NCI-H2227 (cell line): ENCODE measurements at regions not wholly inside any gene's neighbourhood (a gene's known extent, or its start where the extent isn't known, plus 50 kb on each side); places are given as distances from the start of the nearest gene placed in this dataset.
"Not testable (repeated sequence)": the region's sequence is repeated elsewhere in the genome, so short reads cannot be mapped to it uniquely, and the experiment has no call there.

ENCODE experiments used
- DNase-seq: peaks from one replicate; lab custom pipeline; 2025; ENCODE audit not compliant: unreplicated experiment; lab: John Stamatoyannopoulos, UW

- not testable (repeated sequence) for DNase-seq
These were observed 454.3 kb upstream of the SLITRK6 start for GRCh38 chr13:86253497-86253896.

DNA sequence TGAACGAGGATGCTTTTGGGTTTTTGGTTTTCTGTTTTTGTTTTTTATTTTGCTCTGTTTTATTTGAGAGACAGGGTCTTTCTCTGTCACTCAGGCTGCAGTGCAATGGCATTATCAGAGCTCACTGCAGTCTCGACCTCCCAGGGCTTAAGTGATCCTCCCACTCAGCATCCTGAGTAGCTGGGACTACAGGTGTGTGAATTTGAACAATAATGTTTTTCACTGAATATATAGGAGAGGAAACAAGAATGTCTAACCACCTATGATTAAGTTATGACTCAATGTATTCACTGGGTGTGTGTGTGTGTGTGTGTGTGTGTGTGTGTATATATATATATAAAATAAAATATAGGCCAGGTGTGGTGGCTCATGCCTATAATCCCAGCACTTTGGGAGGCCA, 456.6 kb upstream of the SLITRK6 start:
- not testable (repeated sequence) for DNase-seq

GRCh38 chr13:86269511-86269910, 470.3 kb upstream of the SLITRK6 start:
- DNase-seq: no peak

- no peak for DNase-seq
These were observed 483.2 kb upstream of the SLITRK6 start for GRCh38 chr13:86282442-86282841.

DNA sequence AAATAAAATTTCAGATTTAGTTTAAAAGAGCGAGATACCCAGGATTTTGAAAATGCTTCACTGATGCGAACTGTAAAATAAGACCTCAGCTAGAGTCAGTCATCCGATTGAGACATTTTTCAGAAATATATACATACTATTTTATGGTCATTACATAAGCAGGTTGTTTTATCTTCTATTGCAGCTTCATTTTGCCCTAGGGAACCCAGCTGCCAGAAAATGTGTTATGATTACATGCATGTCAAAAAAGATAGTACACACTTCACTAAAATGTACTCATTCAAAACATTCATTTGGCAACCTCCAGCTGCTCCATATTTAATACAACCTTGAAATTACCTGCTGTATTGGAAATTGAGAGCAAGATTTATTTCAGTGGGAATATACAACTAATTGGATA, 483.8 kb upstream of the SLITRK6 start:
- no peak for DNase-seq

GRCh38 chr13:86298725-86299124, 499.5 kb upstream of the SLITRK6 start:
- no peak for DNase-seq

DNA sequence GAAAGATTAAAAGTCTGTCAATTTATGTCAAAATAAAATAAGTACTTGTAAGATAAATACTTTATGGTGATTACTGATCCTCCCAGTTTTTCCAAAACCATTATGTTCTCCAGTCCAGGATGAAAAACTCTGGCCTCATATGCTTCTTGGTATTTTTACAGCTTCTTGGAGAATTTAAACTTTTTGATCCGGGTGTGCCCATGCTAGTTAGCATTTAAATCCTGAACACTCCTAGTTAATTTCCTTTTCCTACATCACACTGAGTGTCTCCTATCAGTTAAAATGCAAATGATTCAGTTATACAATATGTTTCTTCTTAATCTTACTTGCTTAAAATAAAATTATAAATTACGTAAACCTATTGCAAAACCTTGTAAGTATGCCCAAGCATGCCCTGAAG, 499.9 kb upstream of the SLITRK6 start:
- DNase-seq: no peak

DNA sequence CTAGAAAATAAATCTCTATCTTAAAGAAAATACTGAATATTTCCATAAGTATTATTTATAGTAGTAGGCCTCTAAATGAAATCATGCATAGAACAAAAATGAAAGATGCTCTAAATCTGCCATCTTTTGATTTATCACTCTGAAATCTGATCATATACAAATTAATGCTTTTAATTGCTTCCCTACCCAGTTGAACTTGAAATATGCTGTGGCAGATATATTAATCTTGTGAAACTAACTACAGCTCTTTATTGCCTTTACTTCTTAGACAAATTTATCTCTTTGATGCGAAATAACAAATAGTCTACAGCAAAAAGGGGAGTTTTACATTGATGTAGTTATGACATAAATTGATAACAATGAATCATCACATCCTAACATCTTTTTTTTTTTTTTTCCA, 510.7 kb upstream of the SLITRK6 start:
- no peak for DNase-seq

GRCh38 chr13:86313421-86313820, 514.2 kb upstream of the SLITRK6 start:
- no peak for DNase-seq

DNA sequence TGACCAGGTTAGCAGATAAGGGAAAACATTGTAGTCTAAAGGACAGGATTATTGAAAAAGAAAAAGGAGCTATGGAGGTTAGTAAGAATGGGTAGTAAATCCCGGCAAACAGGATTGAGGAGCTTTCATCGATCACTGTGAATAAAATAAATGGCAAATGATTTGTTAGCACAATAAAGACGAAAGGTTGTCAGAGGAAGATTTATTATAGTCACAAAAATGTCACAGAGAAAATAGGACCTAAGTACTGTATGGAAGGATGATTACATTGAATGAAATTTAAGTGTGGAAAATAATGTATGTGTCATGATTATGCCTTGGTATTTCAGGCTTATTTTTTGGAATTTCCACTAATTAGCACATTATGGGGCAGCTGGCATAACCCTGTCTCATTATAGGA, 519.2 kb upstream of the SLITRK6 start:
- DNase-seq: no peak

DNA sequence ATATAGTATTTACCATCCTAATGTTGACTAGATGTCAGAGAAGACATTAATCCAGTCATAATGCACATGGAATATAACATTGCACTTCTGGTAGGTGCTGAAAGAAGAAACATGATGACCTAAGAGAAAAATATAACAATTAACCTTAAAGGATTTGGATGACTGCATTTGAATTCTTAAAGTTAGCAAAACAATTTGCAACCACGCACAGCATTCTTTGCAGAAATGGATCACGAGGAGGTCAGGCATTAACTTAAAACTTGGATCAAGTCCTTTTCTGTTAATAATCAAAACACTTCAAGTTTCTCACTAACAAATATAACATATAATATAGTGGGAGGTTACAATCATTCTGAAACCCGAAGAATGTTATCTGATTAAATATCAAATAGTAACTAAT, 525.0 kb upstream of the SLITRK6 start:
- DNase-seq: no peak

DNA sequence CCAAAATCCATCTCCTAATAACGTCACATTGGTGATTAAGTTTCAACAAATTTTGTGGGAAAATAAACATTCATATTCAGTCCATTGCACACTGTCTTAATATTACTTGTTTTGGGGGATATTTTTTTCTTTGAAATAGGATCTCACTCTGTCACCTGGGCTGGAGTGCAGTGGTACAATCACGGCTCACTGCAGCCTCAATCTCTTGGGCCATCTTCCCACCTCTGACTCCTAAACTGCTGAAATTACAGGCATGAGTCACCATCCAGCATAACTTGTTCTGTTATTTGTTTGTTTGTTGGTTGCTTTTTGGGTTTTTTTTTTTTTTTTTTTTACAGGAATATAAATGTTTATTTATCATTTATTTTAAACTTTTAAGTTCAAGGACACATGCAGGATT, 556.1 kb upstream of the SLITRK6 start:
- DNase-seq: no peak

GRCh38 chr13:86357106-86357505, 557.9 kb upstream of the SLITRK6 start:
- no peak for DNase-seq

- not testable (repeated sequence) for DNase-seq
These were observed 564.5 kb upstream of the SLITRK6 start for GRCh38 chr13:86363749-86364148.

DNA sequence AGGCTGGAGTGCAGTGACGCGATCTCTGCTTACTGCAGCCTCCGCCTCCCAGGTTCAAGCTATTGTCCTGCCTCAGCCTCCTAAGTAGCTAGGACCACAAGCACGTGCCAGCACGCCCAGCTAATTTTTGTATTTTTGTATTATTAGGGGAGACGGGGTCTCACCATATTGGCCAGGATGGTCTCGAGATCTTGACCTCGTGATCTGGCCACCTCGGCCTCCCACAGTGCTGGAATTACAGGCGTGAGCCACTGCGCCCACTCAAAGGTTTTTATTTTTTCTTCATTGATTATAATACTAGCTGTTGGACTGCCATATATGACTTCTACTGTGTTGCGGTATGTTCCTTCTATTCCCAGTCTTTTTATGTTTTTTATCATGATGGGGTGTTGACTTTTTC, 569.7 kb upstream of the SLITRK6 start:
- no peak for DNase-seq

DNA sequence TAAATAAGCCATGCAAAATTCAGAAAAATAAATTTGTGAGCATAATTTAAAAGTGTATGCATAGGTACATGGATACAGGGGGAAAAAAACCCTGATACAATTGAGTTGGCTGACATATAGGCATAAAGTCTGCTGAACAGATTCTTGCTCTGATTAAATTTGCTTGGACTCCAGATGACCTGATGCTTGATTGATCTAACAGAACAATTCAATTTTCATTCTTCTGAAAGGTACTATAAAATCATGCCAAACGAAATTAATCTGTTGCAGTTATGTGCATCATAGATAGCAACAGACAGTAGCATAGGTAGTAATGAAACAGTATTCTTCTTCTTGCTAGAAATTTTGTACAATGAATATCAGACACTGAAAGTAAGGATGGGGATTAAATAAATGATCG, 578.2 kb upstream of the SLITRK6 start:
- no peak for DNase-seq

DNA sequence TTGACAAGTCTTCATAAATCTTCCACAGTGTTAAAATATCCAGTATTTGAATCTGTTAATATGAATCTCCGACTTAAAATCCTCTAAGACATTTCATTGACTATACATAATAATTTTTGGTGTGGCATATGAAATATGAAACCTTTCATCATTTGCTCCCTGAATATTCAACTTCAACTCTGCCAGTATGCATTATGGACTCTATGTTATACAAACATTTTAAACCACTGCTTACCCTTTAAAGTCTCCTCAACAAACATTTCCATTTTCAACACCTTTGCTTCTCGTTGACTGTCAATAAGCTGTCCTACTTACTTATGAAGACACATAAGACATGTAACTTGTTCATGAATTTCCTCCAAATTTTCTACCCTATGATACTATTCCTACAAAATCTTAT, 579.4 kb upstream of the SLITRK6 start:
- no peak for DNase-seq

DNA sequence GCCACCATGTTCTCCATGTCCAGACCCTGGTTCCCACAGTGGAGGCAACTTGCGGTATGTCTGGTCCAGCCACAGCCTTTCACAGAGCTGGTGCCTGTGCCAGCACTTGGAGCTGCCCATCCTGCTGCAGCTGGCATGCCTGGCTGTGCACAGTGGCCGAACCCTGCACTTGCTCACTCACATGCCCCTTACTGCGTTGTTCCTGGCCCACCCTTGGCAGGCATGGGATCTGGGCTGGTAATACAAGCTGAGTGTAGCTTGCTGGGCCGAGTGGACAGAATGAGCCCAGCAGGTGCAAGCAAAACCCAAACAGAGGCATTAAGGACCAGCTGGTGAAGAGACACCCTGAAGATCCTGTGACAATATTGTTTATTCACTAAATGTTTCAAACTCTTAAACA, 583.9 kb upstream of the SLITRK6 start:
- no peak for DNase-seq

DNA sequence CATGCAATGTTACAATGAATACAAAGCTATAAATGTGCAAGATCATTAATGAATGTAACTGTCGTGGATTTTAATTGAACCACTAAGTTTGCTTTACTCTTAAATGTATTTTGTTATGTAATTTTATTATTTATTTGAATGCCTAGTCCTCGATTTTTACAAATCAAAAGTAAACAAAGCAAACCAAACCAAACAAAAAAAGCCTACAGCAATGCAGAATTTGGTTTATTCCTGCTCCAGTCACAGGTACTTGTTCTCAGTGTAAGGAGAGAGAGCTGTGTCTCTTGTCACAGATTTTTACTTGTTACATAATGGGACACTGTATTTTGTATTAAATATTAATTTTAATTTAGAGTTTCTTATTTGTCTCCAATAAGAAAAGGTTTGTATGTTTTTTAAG, 584.3 kb upstream of the SLITRK6 start:
- no peak for DNase-seq

DNA sequence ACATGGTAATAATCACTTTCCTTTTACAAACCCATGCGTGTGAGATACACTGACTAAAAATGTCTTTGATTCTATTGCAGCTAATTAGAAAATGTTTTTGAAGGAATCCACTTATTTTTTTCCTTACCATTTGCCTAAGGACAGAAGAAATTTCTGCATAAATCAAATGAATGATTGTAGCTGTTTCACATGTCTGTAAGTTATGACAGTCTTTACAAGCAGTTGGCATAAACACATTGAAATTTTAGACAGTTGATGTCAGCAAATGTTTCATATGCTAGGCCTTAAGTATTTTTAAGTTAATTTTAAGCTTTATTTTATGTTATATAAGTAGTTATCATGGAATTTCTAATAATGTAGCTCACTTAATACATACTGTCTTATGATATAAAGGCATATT, 598.4 kb upstream of the SLITRK6 start:
- DNase-seq: no peak

GRCh38 chr13:86399572-86399971, 600.4 kb upstream of the SLITRK6 start:
- DNase-seq: no peak

GRCh38 chr13:86402500-86402899, 603.3 kb upstream of the SLITRK6 start:
- DNase-seq: no peak

GRCh38 chr13:86403181-86403580, 604.0 kb upstream of the SLITRK6 start:
- no peak for DNase-seq
